ENCODE measurements at regions not wholly inside any gene's neighbourhood (a gene's known extent, or its start where the extent isn't known, plus 50 kb on each side); places are given as distances from the start of the nearest gene placed in this dataset.

DNA sequence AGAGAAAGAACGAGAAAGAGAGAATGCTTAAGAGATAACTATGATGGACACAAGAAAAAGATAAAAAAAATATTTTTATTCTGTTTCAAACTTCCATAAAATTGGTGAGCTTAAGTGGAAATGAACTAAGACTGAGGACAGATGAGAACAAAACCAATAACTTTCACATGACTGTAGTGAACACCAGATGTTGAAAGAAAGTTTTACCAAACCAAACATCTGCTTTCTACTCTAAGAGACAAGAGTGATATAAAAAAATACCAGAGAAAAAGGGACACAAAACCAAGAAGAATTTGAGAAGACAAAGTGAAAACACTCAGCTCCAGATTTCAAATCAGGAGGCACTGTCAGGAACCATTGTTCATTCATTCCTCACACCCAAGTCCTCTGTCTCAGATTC is 147.9 kb downstream of the IMPG2 start:
- DNase-seq (ENCODE audit: low read depth in 2 of 2): no peak

DNA sequence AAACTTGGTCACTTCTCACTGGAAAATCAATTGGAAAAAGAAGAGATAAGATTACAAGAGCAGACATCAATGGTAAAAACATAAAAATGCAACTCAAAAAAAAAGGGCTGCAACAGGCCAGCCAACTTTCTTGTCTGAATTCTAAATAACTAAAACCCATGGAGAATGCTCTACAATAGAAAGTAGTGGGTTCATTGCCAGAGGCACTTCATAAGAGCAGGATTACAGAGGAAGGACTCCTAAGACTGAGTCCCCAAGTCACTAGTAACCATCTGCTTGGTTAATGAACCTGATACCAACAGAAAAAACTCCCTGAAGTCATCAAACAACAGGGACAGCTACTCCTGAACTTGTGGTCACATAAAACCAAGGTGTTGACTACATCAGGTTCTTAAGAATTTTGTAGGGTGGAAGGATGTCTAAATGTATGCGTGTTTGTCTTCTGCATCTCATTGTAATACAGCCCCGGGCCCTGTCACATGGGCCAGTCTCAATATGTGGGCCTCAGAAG is 148.6 kb downstream of the IMPG2 start:
- DNase-seq (ENCODE audit: low read depth in 2 of 2): no peak

DNA sequence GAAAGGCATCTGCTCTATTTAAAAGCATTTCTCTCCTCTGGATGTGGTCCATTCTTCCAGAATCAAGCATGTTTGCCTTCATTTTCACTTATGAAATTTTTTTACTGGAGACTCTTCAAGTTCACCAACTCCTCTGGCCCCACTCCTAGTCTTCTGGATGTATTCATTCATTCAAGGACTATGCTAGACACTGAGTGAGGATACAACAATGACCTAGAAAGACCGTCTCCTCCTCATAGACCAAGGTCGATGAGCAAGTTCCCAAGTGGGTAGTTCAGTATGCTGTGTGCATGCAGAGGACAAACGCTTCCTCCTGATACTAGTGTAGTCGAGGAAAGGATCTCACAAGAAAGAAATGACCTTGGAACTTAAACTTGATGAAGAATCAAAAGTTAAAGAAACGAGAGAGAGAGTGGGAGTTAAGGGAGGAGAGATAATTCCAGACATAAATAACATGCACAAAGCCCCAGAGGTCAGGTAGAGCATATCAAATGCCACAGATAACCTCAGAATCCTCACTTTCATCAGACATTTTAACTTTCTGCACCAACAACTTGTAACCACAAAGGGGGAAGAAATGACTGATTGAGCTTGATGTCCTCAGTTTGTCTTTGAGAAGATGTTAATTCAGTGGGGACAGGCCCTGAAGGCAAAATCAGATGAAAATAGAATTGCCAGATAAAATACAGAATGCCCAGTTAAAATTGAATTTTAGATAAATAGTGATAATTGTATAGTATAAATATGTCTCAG is 149.4 kb downstream of the IMPG2 start:
- DNase-seq (ENCODE audit: low read depth in 2 of 2): no peak

DNA sequence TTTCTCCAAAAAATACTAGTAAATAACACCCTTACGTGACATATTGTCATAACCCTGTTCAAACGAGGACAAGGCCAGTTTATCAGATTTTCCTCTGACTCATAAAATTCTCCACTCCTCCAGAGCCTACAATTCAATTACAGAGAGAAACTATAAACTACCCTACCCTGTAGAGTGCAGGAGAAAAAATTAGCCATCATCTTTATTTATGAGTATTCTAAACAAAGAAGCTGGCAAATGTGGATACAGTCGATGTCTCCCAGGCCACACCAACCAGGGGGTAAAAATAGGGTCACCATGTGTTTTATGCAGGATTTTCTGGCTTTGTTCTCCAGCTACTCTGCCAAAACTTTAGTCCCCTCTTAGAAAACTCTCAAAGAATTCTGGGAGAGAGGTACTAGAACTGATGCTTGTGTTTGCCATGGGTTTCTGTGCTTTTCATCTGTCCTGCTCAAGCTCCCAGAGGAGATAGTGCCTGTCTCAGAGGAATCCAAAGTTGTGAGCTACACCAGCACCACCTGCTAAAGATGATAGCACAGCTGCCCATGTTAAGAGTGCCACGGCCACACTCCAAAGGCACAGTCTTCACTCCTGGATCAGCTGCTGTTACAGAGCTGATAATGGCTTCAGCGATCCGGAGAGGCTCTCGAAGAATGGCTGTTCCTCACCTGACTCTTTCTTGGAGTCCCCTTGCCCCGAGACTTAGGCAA is 150.2 kb downstream of the IMPG2 start:
- no peak for DNase-seq (ENCODE audit: low read depth in 2 of 2)

DNA sequence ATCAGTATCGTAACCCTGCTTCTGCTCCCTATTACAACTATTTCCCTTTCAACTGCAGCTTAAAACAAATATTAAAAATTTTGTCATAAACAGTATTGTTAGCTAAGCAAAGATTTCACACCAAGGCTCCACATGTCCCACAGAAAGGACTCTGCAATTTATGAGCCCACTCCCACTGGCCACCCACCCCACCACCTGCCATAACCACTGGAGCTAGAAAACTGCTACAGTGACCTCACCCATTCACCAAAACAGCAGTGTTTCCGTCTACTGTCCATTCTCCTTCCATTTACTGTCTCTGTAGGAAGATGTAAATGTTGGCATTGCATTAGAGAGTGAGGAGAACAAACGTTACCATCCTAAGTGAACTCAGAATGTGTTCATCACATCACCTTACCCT is 150.9 kb downstream of the IMPG2 start:
- DNase-seq (ENCODE audit: low read depth in 2 of 2): no peak

DNA sequence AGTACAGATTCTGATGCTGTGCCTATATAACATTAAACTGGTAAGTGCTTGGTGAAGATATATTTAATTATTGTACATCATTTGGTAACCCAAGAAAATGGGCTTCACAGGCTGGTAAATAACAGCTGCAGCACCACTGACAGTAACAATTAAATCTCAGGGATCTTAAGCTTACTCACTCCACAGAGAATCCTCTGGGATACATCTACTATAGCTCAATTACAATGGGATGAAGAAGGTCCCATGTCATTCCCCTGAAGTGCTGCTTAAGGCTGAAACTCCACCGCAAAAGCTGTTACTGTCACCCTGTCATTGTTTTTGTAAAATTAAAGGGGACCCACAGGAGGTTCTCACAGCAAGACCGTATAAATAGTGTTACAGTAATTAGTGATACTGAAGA is 153.0 kb downstream of the IMPG2 start:
- DNase-seq (ENCODE audit: low read depth in 2 of 2): no peak

DNA sequence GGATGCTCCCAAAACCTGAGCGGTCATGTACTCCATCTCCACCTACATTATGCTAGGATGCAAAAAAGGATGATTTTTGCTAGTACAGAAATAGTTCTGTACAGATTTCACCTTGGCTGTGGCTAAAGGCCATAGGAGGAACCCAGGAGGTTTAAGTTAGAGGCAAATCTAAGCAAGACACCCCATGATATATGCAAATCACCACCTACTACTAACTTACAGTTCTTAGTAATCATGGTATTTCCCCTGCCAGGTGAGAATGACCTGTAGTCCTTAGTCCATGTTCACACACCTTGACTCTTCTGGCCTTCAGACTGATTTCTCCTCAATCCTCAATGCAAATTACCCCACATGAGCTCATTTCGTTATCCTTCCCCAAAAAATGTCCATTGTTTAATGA is 154.2 kb downstream of the IMPG2 start:
- no peak for DNase-seq (ENCODE audit: low read depth in 2 of 2)

DNA sequence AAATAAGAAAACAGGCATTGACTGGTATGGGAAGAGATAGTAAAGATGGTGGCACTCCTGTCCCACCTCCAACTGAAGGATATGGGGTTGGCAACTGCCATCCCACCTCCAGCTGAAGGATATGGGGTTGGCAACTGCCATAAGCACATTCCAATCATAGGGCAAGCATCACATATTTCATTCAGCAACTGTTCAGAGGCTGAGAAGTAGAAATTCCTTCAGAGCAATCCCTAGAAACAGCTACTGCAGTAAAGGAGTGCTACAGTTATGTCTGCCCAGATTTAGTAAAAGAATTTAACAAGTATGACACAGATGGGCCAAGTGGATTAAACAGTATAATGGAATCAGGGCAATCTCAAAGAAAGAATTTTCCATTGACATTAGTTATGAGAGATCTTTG is 156.8 kb downstream of the IMPG2 start:
- DNase-seq (ENCODE audit: low read depth in 2 of 2): no peak

DNA sequence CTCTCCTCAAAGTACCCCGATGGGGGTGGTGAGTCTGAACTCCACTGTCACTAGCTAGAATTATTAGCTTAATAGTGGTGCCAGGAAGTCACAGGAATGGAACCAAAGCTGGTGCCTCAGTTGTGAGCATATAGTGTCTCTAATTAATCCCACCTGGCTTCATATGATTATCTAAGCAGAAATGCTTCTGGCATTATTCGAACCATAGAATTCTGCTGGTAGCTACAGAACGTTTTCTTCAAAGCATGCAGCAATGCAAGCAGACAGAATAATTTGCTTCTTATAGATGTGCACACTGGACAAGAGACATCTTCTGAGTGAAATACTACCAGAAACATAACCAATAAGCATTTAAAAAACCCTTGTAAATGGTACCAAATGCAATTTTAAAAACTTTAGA is 160.9 kb downstream of the IMPG2 start:
- DNase-seq (ENCODE audit: low read depth in 2 of 2): no peak

DNA sequence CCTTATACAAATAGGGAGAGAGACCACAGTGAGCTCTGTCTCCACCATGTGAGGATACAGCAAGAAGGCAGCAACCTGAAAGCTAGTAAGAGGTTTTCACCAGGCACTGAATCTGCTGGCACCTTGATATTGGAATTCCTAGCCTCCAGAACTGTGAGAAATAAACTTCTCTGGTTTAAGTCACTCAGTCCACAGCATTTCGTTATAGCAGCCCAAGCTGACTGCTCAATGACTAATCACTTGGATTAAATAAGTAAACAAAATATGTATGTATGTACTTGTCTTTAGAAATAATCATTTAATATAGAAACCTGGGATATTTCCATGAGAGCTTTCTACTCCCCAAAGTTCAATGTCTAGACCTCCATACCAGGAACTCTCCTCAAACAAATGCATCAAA is 162.0 kb downstream of the IMPG2 start:
- no peak for DNase-seq (ENCODE audit: low read depth in 2 of 2)

DNA sequence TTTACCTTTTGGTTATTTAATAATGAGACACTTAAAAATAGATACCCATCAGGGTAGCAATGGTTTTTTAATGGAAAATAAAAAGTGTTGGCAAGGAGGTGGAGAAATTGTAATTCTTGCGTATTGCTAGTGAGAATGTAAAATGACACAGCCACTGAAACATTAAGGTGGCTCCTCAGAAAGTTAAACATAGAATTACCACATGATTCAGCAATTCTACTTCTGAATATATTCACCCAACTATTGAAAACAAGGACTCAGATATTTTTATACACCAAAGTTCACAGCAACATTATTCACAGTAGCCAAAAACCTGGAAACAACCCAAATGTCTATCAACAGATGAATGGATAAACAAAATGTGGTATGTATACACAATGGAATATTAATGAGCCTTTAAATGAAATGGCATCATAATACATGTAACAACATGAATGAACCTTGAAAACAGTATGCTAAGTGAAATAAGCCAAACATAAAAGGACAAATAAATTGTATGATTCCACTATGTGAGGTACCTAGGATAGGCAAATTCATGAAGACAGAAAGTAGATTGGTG is 163.5 kb downstream of the IMPG2 start:
- DNase-seq (ENCODE audit: low read depth in 2 of 2): no peak

DNA sequence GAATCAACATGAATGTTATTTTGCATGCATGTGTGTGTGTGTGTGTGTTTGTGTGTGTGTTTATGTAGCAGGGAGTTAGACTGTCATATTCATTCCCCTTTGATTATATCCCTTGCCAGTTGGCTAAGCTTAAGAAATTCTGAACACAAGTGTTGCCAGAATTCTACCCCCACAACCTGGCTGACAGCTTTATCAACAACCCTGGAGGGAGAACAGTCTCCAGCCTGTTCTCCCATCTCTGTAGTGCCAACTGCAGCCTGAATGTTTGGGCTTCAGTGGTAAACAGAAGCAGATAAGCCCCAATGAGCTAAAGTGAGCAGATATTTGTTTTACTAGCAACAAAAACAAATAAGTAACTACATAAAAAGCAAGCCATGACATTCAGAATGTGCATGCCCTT is 162.6 kb upstream of the ABI3BP start:
- no peak for DNase-seq (ENCODE audit: low read depth in 2 of 2)

DNA sequence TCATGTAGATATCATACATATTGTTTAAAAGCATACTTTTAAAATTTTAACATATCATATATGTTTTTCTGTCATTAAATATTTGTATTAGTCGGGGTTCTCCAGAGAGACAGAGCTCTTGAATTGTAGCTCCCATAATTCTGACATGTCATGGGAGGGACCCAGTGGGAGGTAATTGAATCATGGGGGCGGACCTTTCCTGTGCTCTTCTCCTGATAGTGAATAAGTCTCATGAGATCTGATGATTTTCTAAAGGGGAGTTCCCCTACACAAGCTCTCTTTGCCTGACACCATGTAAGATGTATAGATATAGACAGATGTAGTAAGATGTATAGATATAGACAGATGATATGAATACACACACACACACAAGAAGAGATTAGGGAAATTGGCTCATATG is 161.2 kb upstream of the ABI3BP start:
- DNase-seq (ENCODE audit: low read depth in 2 of 2): no peak

DNA sequence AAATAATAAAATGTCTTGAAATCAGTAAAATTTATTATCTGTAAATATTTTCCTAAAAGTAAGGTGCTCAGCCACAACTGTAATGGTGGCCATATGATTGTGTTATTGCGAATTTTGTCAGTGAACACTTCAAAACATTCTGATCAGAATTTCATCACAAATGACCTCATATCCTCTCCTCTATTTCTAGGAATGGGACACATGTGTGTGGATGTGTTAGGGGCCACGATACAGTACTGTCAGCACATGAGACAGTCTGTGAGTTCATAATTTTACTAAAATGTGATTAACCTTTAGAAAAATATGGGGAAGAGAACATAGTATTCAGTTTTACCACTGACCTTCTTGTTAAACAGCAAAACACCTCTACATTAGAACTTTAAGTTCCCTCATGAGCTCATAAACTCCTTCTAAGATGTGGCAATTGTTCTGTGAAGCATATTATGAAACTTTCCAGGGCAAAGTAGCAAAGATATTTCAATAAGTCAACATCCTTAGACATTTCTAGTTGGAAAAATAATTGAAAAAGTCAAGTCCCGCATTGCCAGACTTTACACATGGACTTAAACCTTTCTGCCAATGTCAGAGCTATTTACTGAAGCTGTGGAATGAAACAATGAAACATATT is 158.2 kb upstream of the ABI3BP start:
- no peak for DNase-seq (ENCODE audit: low read depth in 2 of 2)

DNA sequence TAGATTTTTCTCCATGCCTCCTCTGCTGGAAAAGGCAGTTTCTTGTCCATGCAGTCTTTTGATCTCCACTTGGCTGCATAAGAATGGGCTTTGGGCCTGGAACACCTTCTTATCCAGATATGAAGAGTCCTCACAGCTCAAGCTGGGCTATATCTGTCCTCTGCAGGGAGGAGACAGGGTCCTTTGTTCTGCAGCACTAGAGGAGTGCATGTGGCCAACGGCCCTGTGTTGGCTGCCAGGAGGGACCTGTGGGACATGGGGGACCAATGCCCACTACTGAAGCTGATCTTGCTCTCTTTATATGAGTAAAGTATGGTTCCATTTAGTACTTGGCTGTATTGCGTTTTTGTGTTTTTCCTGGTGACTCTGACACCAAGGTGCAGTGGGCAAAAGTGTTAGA is 157.3 kb upstream of the ABI3BP start:
- no peak for DNase-seq (ENCODE audit: low read depth in 2 of 2)

DNA sequence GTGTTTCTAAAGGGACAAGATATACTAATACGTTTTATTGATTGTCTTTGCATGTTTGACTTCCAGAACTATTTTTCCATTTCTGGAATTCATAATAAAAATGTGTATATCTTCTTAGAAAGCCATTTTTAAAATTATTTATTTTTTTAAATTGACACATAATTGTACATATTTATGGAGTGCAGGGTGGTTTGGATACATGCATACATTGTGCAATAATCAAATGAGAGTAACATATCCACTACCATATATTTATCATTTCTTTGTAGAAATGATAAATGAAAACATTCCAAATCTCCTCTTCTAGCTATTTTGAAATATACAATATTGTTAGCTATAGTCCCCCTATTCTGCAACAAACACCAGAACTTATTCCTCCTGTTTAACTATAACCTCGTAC is 156.5 kb upstream of the ABI3BP start:
- DNase-seq (ENCODE audit: low read depth in 2 of 2): no peak

DNA sequence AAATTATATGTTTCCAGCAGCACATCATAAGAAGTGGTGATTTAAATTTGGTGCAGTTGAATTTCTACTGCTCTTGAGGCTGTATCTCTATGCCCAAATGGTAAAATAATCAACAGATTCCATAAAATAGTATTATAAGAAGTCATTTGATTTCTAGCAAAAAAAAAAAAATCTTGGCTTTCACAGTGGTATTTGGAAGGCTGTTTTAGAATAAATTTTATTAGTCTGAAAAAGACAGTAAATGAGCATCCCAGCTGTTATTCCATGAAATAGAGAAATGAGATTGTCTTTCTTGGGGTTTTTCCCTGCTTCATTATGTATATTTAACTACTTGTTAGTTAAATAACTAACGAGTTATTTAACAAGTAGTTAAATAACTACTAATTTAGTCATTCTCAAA is 156.0 kb upstream of the ABI3BP start:
- DNase-seq (ENCODE audit: low read depth in 2 of 2): no peak

DNA sequence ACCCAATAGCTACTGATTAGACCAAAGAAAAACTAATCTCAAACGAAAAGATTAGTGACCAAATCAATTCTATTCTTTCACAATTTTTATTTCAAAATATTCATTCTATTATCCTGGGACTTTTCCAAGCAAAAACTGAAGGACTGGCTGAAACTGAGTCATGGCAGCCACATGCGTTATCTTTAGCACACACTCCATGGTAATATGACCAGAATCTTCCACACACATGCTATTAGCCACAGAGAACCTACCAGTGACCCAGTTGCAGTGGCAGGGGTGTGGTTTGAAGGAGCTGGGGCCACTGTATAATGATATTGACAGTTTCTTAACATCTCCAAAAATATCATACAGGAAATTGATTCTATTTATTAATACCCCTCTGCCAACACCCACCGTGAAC is 154.8 kb upstream of the ABI3BP start:
- no peak for DNase-seq (ENCODE audit: low read depth in 2 of 2)

DNA sequence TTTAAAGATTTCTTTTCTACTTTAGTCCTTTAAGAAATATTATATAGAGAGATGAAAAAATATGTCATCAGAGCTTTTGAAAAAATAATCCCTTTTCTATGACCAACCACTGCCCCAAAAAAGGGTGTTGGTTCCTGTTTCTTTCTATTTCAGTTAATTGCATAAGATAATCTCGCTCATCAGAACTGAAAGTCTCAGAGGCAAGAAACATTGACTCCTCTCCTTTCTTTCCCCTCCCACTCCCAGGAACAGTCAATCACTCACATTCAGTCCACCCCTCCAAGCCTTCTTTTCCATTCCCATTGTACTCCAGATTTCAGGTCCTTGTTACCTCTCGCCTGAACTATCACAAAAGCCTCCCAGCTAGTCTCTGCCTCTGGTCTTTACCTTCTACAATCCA is 153.7 kb upstream of the ABI3BP start:
- no peak for DNase-seq (ENCODE audit: low read depth in 2 of 2)

DNA sequence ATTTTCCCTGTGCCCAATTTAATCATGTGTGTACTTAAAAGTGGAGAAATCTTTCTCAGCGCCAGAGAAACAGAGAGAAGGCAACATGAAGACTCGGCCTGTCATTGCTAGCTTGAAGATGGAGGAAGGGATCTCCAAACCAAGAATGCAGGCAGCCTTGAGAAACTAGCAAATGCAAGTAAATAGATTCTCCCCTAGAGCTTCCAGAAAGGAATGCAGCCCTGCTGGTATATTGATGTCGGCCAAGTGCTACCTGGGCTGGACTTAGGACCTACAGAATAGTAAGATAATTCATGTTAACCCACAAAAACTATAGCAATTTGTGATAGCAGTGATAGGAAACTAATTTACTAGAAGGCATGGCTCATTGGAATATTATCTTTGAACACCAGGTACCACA is 150.9 kb upstream of the ABI3BP start:
- no peak for DNase-seq (ENCODE audit: low read depth in 2 of 2)

DNA sequence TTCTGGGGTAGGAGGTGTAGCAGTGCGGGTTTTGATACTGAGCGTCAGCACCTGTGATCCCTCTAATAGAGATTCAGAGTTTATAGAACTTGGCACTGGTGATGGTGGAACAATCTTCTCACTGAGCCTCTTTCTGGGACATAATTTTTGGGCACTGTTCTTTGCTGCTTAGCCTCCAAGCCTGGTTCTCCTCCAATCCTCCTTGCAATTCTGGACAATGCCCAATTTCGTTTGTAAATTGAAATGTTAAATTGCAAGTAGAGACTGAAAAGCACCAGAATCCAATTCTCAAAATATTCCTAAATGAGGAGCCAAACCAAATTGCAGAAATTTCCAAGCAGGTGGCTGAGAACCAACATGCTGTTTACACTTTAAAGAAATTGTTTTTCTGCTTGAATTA is 149.8 kb upstream of the ABI3BP start:
- no peak for DNase-seq (ENCODE audit: low read depth in 2 of 2)

DNA sequence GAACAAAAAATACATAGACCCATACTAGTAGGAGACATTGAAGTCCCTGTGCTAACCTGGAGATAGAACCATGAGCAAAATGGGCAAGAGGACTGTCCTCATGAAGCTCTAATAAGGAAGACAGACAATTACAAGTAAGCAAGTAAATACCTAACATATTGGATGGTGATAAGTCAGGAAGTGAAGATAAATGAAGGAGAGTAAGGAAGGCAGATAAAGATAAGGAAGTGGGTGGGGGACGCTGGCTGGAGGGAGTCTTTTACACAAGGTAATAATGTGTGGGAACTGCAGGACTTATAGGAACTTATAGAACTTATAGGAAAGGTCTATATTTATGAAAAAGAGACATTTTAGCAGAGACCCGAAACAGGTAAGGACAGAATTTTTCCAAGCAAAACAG is 148.9 kb upstream of the ABI3BP start:
- no peak for DNase-seq (ENCODE audit: low read depth in 2 of 2)

DNA sequence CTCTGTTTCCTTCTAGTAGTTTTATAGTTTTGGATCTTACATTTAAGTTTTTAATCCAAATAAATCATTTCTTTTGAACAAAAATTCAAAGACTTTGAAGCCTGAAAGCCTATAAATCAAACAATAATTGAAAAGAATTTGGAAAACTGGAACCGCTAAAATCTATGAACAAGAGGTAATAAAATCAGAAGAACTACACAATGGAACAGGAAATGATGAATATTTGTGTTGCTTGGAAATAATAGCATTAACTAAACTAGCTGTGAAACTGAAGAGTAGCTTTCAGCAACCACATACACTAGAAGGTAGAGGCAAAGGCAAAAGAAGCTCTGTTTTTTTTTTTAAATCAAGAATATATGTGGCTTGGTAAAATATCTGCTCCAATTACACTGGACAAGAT is 147.9 kb upstream of the ABI3BP start:
- no peak for DNase-seq (ENCODE audit: low read depth in 2 of 2)

All from stimulated activated CD8-positive, alpha-beta memory T cell treated with anti-CD3 and anti-CD28 coated beads, Interleukin-7, amount 100 ng/mL, for 4 hours (primary cell).